HepG2 (cell line): ENCODE measurements at regions not wholly inside any gene's neighbourhood (a gene's known extent, or its start where the extent isn't known, plus 50 kb on each side); places are given as distances from the start of the nearest gene placed in this dataset.

ENCODE experiments used
- ATAC-seq: fragments of 200-7000 bp; cut with Tn5 transposase; 3 replicates; pipeline ENCODE4 v1.9.1; 2020; ENCODE audit warnings: mild to moderate bottlenecking, moderate library complexity
- BruUV-seq: library from RNA; stranded (reverse); fragments of 400-500 nt; replicated peaks from 2 replicates; lab custom pipeline; 2021; lab: Mats Ljungman, UMichigan
- CTCF ChIA-PET: fragments of 300-600 bp; formaldehyde crosslinking; extraction: SDS; loops from one replicate; lab custom pipeline; 2021; ENCODE audit warnings: low total read pairs, inconsistent platforms, low intra/inter-chr PET ratio; lab: Yijun Ruan, JAX
- POLR2A ChIA-PET: fragments of 350-600 bp; sonication (Branson Sonifier 250); formaldehyde crosslinking; loops from one replicate; lab custom pipeline; 2020; ENCODE audit warnings: antibody characterized with exemption, inconsistent platforms; lab: Yijun Ruan, JAX
- DNase-seq: peaks from one replicate; pipeline ENCODE4 v3.0.0-alpha.2; 2015; ENCODE audit warnings: low spot score
- FAIRE-seq: peaks from 3 replicates; lab custom pipeline; 2011; peaks lifted over from hg19 to GRCh38; lab: Jason Lieb, UNC
- H2AFZ ChIP-seq: one replicate; pipeline ENCODE4 v1.6.1; 2011; ENCODE audit warnings: low read length, inconsistent platforms
- H3K27ac ChIP-seq: fragments of 300-600 bp; 3 replicates; pipeline ENCODE4 v1.8.0; 2011; ENCODE audit warnings: mixed run types, mild to moderate bottlenecking, mixed read lengths, low read length, inconsistent platforms; ENCODE audit not compliant: insufficient read depth; ENCODE audit errors: extremely low read length
- H3K27me3 ChIP-seq, 2 experiments: fragments of 200-600 bp in 1 of 2; 2 replicates in 1 of 2; 3 replicates in 1 of 2; pipeline versions ENCODE4 v1.6.0 to v1.8.0; 2011; ENCODE audit warnings: low read length in 2 of 2, mild to moderate bottlenecking in 2 of 2, moderate library complexity in 2 of 2, inconsistent platforms in 1 of 2; ENCODE audit not compliant: insufficient read depth in 2 of 2, control insufficient read depth in 1 of 2
- H3K36me3 ChIP-seq, 2 experiments: fragments of 200-600 bp in 1 of 2; replicated peaks in 1 of 2; 2 replicates in 1 of 2; 3 replicates in 1 of 2; pipeline versions ENCODE4 v1.5.1 to v1.8.0; 2011; ENCODE audit warnings: low read length in 2 of 2, inconsistent platforms in 1 of 2; ENCODE audit not compliant: insufficient read depth in 2 of 2, control insufficient read depth in 1 of 2
- H3K4me1 ChIP-seq: 2 replicates; pipeline ENCODE4 v1.5.1; 2012; ENCODE audit warnings: low read length, inconsistent platforms; ENCODE audit not compliant: insufficient read depth
- H3K4me2 ChIP-seq: 2 replicates; pipeline ENCODE4 v1.6.0; 2011; ENCODE audit warnings: low read depth, low read length, inconsistent platforms
- H3K4me3 ChIP-seq, 3 experiments: fragments of 200-600 bp in 1 of 3; sonication (generic), shearing (Covaris generic) in 1 of 3; replicated peaks in 1 of 3; 2 replicates each; pipeline ENCODE4 v1.5.1; 2011 to 2016; ENCODE audit warnings: low read length in 3 of 3, inconsistent platforms in 2 of 3, low read depth in 2 of 3, mild to moderate bottlenecking in 2 of 3, control low read depth in 1 of 3, mixed read lengths in 1 of 3; ENCODE audit not compliant: insufficient read depth in 1 of 3
- H3K79me2 ChIP-seq: one replicate; pipeline ENCODE4 v1.6.1; 2011; ENCODE audit warnings: low read length, inconsistent platforms; ENCODE audit not compliant: insufficient read depth
- H3K9ac ChIP-seq: 2 replicates; pipeline ENCODE4 v1.6.0; 2011; ENCODE audit warnings: mild to moderate bottlenecking, low read depth, low read length, inconsistent platforms; ENCODE audit not compliant: insufficient read depth
- H3K9me3 ChIP-seq: 2 replicates; pipeline ENCODE4 v1.5.1; 2012; ENCODE audit warnings: mild to moderate bottlenecking, low read length
- H4K20me1 ChIP-seq: 2 replicates; pipeline ENCODE4 v1.6.0; 2011; ENCODE audit warnings: inconsistent platforms, mild to moderate bottlenecking, low read length, moderate library complexity; ENCODE audit not compliant: insufficient read depth
- ARNT2 ChIP-seq: sonication (generic); formaldehyde crosslinking; IDR thresholded peaks from 2 replicates; pipeline ENCODE4 v1.8.0; 2022; ENCODE audit warnings: mild to moderate bottlenecking, low read depth, missing genetic modification reagents, moderate library complexity
- HBP1 ChIP-seq: IDR thresholded peaks from 2 replicates; pipeline ENCODE4 v1.6.1; 2016; ENCODE audit warnings: low read depth, control low read depth
- NCOA5 ChIP-seq: sonication (generic); formaldehyde crosslinking; IDR thresholded peaks from 2 replicates; pipeline ENCODE4 v1.4.0; 2020; ENCODE audit warnings: missing genetic modification reagents
- PAWR ChIP-seq: sonication (generic); formaldehyde crosslinking; IDR thresholded peaks from 2 replicates; pipeline ENCODE4 v1.4.0; 2020; ENCODE audit warnings: missing genetic modification reagents, mild to moderate bottlenecking, borderline replicate concordance
- POGK ChIP-seq: sonication (generic); formaldehyde crosslinking; conservative IDR thresholded peaks from 2 replicates; pipeline ENCODE4 v1.8.0; 2022; ENCODE audit warnings: mild to moderate bottlenecking, moderate library complexity, missing genetic modification reagents
- POLR2AphosphoS5 ChIP-seq: IDR thresholded peaks from 2 replicates; pipeline ENCODE4 v1.6.1; 2012; ENCODE audit warnings: low read depth, low read length
- RFXANK ChIP-seq: IDR thresholded peaks from 2 replicates; pipeline ENCODE4 v1.6.1; 2016
- TFDP2 ChIP-seq: sonication (generic); formaldehyde crosslinking; IDR thresholded peaks from 2 replicates; pipeline ENCODE4 v1.4.0; 2020; ENCODE audit warnings: missing genetic modification reagents
- ZMYM3 ChIP-seq: sonication (generic); formaldehyde crosslinking; IDR thresholded peaks from 2 replicates; pipeline ENCODE4 v1.5.1; 2020; ENCODE audit warnings: mild to moderate bottlenecking, missing genetic modification reagents
- ZNF276 ChIP-seq: sonication (generic); formaldehyde crosslinking; IDR thresholded peaks from 2 replicates; pipeline ENCODE4 v1.4.0; 2020; ENCODE audit warnings: mild to moderate bottlenecking, low read depth, missing genetic modification reagents
- ZNF619 ChIP-seq: sonication (generic); formaldehyde crosslinking; IDR thresholded peaks from 2 replicates; pipeline ENCODE4 v1.4.0; 2020; ENCODE audit warnings: mild to moderate bottlenecking, missing genetic modification reagents
- WGBS: methylation state at CpG from one replicate; pipeline ENCODE4 v1.1.6; 2017; ENCODE audit warnings: low lambda C conversion rate; 5-methylcytosine and 5-hydroxymethylcytosine counted together
- in situ Hi-C: cut with HindIII; loops from 2 replicates; pipeline ENCODE4 v1.10.0; 2017; ENCODE audit warnings: low pct_unique_long_range_greater_than_20kb; ENCODE audit not compliant: extremely low pct_ligation_motif_present
- intact Hi-C: fragments of 100-400 bp; cut with micrococcal nuclease; formaldehyde crosslinking; loops from one replicate; pipeline ENCODE4 v1.10.0; 2022; ENCODE audit not compliant: unreplicated experiment

GRCh38 chr2:59015027-59015426, 773.9 kb upstream of the FANCL start:
- BruUV-seq = no TSS peak
- in situ Hi-C loops (loop anchor here (25.0 kb wide), 1 partner anchor 1572 kb away; no protein-coding TSS in a partner anchor), intact Hi-C loops (no loop called here)
- Histone ChIP-seq H4K20me1 (no peaks in the 10 kb centered on the region), H3K4me1 (no peaks in the 10 kb centered on the region), H3K9ac (no peak overlapping the region), H3K4me2 (no peak overlapping the region), H2AFZ (no peak overlapping the region), H3K27me3 (no peaks in the 10 kb centered on the region), H3K9me3 (no peaks in the 10 kb centered on the region), H3K4me3 (no peak overlapping the region), H3K79me2 (no peaks in the 10 kb centered on the region), H3K36me3 (no peaks in the 10 kb centered on the region), H3K27ac (no peak overlapping the region)
- ChIA-PET CTCF (no interaction called here), POLR2A (no interaction called here)
- WGBS = 20% methylated on average over 6 of the region's 6 CpGs
- FAIRE-seq (no peak), DNase-seq (no peak), ATAC-seq (no peak)
- TF ChIP-seq TFDP2 (no peak), ZNF619 (CRISPR knock-in tag) (no peak), RFXANK (CRISPR knock-in tag) (no peak), ARNT2 (no peak), ZMYM3 (CRISPR knock-in tag) (no peak), POLR2AphosphoS5 (no peak), ZNF276 (no peak), PAWR (no peak), NCOA5 (CRISPR knock-in tag) (no peak), POGK (CRISPR knock-in tag) (no peak), HBP1 (no peak)
